Spleen (tissue), 7 donors: ENCODE measurements at regions not wholly inside any gene's neighbourhood (a gene's known extent, or its start where the extent isn't known, plus 50 kb on each side); places are given as distances from the start of the nearest gene placed in this dataset.

Experiments
- POLR2A ChIP-seq, 3 donors: fragments of 450-650 bp; IDR thresholded peaks; one replicate each; pipeline ENCODE4 v1.5.1; 2017; ENCODE audit warnings: antibody characterized with exemption in 3 of 3, mild to moderate bottlenecking in 1 of 3
- TF ChIP-seq, protein P1 (sequence below), 11 experiments: fragments of 200-600 bp in 7 of 11; fragments of 450-650 bp in 4 of 11; sonication (generic) in 4 of 11; IDR thresholded peaks in 8 of 11; conservative IDR thresholded peaks in 3 of 11; 1 replicate in 7 of 11; 2 replicates in 4 of 11; pipeline versions ENCODE4 v1.4.0 to v1.8.0; 2016 to 2021; ENCODE audit warnings: antibody characterized with exemption in 11 of 11, inconsistent platforms in 4 of 11, mild to moderate bottlenecking in 1 of 11
- donor health status: DM: no; HTN: no; CAD: no; lungs with moderate emphysema.
- donor health status: DM: no; HTN: no; CAD: no.
- donor health status: DM: no; HTN: no; CAD: no.

- TF ChIP-seq, protein P1, sequence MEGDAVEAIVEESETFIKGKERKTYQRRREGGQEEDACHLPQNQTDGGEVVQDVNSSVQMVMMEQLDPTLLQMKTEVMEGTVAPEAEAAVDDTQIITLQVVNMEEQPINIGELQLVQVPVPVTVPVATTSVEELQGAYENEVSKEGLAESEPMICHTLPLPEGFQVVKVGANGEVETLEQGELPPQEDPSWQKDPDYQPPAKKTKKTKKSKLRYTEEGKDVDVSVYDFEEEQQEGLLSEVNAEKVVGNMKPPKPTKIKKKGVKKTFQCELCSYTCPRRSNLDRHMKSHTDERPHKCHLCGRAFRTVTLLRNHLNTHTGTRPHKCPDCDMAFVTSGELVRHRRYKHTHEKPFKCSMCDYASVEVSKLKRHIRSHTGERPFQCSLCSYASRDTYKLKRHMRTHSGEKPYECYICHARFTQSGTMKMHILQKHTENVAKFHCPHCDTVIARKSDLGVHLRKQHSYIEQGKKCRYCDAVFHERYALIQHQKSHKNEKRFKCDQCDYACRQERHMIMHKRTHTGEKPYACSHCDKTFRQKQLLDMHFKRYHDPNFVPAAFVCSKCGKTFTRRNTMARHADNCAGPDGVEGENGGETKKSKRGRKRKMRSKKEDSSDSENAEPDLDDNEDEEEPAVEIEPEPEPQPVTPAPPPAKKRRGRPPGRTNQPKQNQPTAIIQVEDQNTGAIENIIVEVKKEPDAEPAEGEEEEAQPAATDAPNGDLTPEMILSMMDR (IDR thresholded peaks at IDR 0.05 in 8 of 11, conservative IDR thresholded peaks at IDR 0.05 in 3 of 11), result no peak
- TF ChIP-seq POLR2A (IDR thresholded peaks at IDR 0.05), result no peak
Measured at GRCh38 chr9:126219648-126220063, 107.0 kb upstream of the MVB12B start.
